Pancreas (tissue), 10 donors: ENCODE measurements at regions not wholly inside any gene's neighbourhood (a gene's known extent, or its start where the extent isn't known, plus 50 kb on each side); places are given as distances from the start of the nearest gene placed in this dataset.

ENCODE experiments used
- ATAC-seq, 4 donors: fragments of 200-7000 bp; cut with Tn5 transposase; one replicate each; pipeline versions ENCODE4 v1.8.0 to v1.9.1; 2020; ENCODE audit warnings: mild to moderate bottlenecking in 4 of 4, moderate library complexity in 4 of 4
- DNase-seq, 6 donors: peaks; one replicate each; pipeline ENCODE4 v3.0.0-alpha.2; 2020
- FAIRE-seq: peaks from 2 replicates; lab custom pipeline; 2012; peaks lifted over from hg19 to GRCh38; lab: Jason Lieb, UNC
- H3K27ac ChIP-seq, 4 donors: fragments of 200-600 bp; sonication (generic); 1 replicate in 3 of 4; 2 replicates in 1 of 4; pipeline versions ENCODE4 v1.5.0 to v1.8.0; 2020
- H3K27me3 ChIP-seq, 4 donors: fragments of 200-600 bp; one replicate each; pipeline ENCODE4 v1.8.0; 2021
- H3K36me3 ChIP-seq, 3 donors: fragments of 200-600 bp; sonication (generic) in 1 of 3; one replicate each; pipeline versions ENCODE4 v1.5.0 to v1.8.0; 2020 to 2021
- H3K4me1 ChIP-seq, 3 donors: fragments of 200-600 bp; one replicate each; pipeline ENCODE4 v1.8.0; 2021
- H3K4me3 ChIP-seq, 4 donors: fragments of 200-600 bp; sonication (generic) in 2 of 4; one replicate each; pipeline versions ENCODE4 v1.5.0 to v1.8.0; 2020 to 2021
- H3K9me3 ChIP-seq, 4 donors: fragments of 200-600 bp; one replicate each; pipeline ENCODE4 v1.8.0; 2021
- CTCF ChIP-seq, 4 donors: fragments of 200-600 bp; sonication (generic) in 3 of 4; IDR thresholded peaks; one replicate each; pipeline versions ENCODE4 v1.5.0 to v1.8.0; 2021; ENCODE audit warnings: antibody characterized with exemption in 4 of 4
- WGBS, 2 donors: extraction: QIAGEN DNeasy Blood & Tissue Kit; methylation state at CpG; one replicate each; pipeline ENCODE4 v1.1.7; 2013; 5-methylcytosine and 5-hydroxymethylcytosine counted together
- intact Hi-C, 3 donors: fragments of 100-400 bp; cut with DNase I; formaldehyde crosslinking; loops; one replicate each; pipeline versions ENCODE4 v1.11.1 to v1.14.2; 2022
- donor health status: healthy with polysubstance abuse.
- donor health status: DM: no; HTN: no; CAD: no; lungs with moderate emphysema.
- donor health status: DM: no; HTN: no; CAD: no.
- donor health status: control.
- donor health status: control.
- donor health status: Bipolar disorder and iron deficiency.
- donor health status: DM: yes; HTN: yes; CAD: no.
- donor health status: DM: no; HTN: no; CAD: no.
- donor health status: DM: no; HTN: no; CAD: no.
- donor health status: DM: yes; HTN: yes; CAD: no.

GRCh38 chr11:98842187-98842586, 178.6 kb upstream of the CNTN5 start:
- no peak for TF ChIP-seq CTCF (IDR thresholded peaks at IDR 0.05)
- ATAC-seq (no peak), FAIRE-seq (no peak), DNase-seq (no peak)
- Histone ChIP-seq H3K27ac (no peak overlapping the region), H3K9me3 (no peaks in the 10 kb centered on the region), H3K4me3 (no peak overlapping the region), H3K27me3 (no peaks in the 10 kb centered on the region), H3K36me3 (no peaks in the 10 kb centered on the region), H3K4me1 (no peaks in the 10 kb centered on the region)
- intact Hi-C loops: no loop called here

- no peak for ATAC-seq
- Histone ChIP-seq H3K36me3 (no peaks in the 10 kb centered on the region), H3K9me3 (no peaks in the 10 kb centered on the region), H3K27ac (no peak overlapping the region), H3K27me3 (no peaks in the 10 kb centered on the region), H3K4me3 (no peak overlapping the region), H3K4me1 (no peaks in the 10 kb centered on the region)
- DNase-seq: no peak
- 64 to 69% methylated on average over 5 of the region's 5 CpGs for WGBS, 2 donors
- no peak for TF ChIP-seq CTCF (IDR thresholded peaks at IDR 0.05)
- intact Hi-C loops: no loop called here
- FAIRE-seq: no peak
Measured at GRCh38 chr11:98862169-98862568, 158.6 kb upstream of the CNTN5 start.

- Histone ChIP-seq H3K9me3 (no peaks in the 10 kb centered on the region), H3K4me3 (no peak overlapping the region), H3K36me3 (no peaks in the 10 kb centered on the region), H3K27me3 (no peaks in the 10 kb centered on the region), H3K4me1 (no peaks in the 10 kb centered on the region), H3K27ac (no peak overlapping the region)
- intact Hi-C loops: no loop called here
- DNase-seq (no peak), ATAC-seq (no peak), FAIRE-seq (no peak)
- WGBS, 2 donors: 63 to 77% methylated on average over 3 of the region's 3 CpGs
- no peak for TF ChIP-seq CTCF (IDR thresholded peaks at IDR 0.05)
Measured at GRCh38 chr11:98871690-98872089, 149.1 kb upstream of the CNTN5 start.

- WGBS, 2 donors: 35 to 53% methylated on average over 2 of the region's 2 CpGs
- no peak for DNase-seq
- H3K27ac ChIP-seq: no peak overlapping the region
- intact Hi-C loops: no loop called here
- H3K9me3 ChIP-seq: no peaks in the 10 kb centered on the region
- no peaks in the 10 kb centered on the region for H3K36me3 ChIP-seq
- H3K4me1 ChIP-seq: no peaks in the 10 kb centered on the region
- FAIRE-seq: no peak
- no peak for ATAC-seq
- no peak for TF ChIP-seq CTCF (IDR thresholded peaks at IDR 0.05)
- H3K27me3 ChIP-seq: no peaks in the 10 kb centered on the region
- H3K4me3 ChIP-seq: no peak overlapping the region
Measured at GRCh38 chr11:98874050-98874449, 146.7 kb upstream of the CNTN5 start.

GRCh38 chr11:98895936-98896335, 124.8 kb upstream of the CNTN5 start:
- no peak for TF ChIP-seq CTCF (IDR thresholded peaks at IDR 0.05)
- Histone ChIP-seq H3K27ac (no peak overlapping the region), H3K36me3 (no peaks in the 10 kb centered on the region), H3K4me1 (no peaks in the 10 kb centered on the region), H3K27me3 (no peaks in the 10 kb centered on the region), H3K9me3 (no peaks in the 10 kb centered on the region), H3K4me3 (no peak overlapping the region)
- 73 to 80% methylated on average over 1 of the region's 1 CpG for WGBS, 2 donors
- no peak for ATAC-seq
- no peak for FAIRE-seq
- DNase-seq: no peak
- intact Hi-C loops: no loop called here
